Islet precursor cell (in vitro differentiated cells): ENCODE measurements at regions not wholly inside any gene's neighbourhood (a gene's known extent, or its start where the extent isn't known, plus 50 kb on each side); places are given as distances from the start of the nearest gene placed in this dataset.
A peak's percentile ranks its signal among the peaks of the same experiment; 100 is the strongest.

Experiments
- DNase-seq: peaks from one replicate; pipeline ENCODE4 v3.0.0-alpha.2; 2018

DNA sequence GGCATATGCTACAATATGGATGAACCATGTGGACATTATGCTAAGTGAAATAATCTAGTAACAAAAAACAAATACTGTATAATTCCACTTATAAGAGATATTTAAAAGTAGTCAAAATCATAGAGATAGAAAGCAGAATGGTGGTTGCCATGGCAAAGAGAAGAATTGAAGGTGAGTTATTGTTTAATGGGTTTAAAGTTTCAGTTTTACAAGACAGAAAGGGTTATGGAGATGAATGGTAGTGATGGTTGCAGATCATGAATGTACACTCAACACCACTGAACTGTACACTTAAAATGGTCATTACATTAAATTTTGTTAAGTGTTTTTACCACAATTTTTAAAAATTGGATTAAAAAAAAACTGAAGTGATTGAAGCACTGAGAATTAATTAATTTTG lies 298.2 kb upstream of the ZC3H15 start:
- DNase-seq: no peak

DNA sequence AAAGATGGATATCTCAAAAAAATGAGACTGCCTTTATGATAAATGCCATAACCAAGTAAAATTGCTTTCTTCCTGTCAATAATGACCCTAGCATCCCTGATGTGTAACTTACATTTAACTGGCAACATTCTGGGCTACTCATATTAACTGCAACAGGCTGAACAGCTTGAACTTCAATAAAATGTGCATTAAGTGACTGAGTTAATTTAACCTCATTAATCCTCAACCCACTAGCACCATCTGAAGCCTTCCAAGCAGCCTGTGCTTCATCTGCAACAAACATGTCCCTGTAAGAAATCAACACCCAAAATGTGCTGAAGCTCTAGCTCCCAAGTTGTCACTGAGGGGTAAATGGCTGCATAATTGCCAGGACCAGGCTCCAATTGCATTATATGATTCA lies 296.2 kb upstream of the ZC3H15 start:
- DNase-seq: no peak

DNA sequence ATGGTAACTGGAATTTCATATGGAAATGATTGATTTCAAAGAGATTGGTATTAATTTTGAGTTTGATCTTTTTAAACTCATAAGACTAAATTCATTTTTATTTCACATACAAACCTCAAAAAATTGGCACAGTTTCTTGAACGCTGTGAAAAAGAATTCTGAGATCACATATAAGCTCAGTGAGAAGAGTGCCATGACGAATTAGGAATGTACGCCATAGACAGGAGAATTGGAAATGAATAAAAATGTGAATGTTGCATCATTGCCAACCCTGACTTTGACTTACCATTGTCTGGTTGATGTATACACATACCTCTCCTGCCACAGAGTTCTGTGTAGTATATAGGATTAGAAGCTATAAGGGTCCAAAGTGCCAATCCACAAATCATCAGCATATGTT lies 290.4 kb upstream of the ZC3H15 start:
- DNase-seq: no peak

DNA sequence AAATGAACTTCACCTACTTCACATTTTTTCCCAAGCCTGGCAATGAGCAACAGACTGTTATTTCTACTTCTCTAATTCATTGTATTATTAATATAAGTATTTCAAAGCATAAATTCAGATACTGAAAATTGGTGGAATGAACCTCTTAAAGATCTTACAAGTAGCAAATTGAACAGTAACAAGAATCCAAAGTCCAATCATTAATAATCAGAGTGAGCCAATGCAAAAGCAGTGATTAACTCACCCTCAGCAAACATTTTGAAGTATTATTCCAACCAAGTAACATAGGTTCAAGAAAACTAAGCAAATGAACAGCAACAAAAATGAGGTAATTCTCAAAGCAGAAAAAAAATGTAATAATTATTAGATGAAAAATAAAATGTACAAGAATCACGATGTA lies 288.1 kb upstream of the ZC3H15 start:
- DNase-seq: no peak

DNA sequence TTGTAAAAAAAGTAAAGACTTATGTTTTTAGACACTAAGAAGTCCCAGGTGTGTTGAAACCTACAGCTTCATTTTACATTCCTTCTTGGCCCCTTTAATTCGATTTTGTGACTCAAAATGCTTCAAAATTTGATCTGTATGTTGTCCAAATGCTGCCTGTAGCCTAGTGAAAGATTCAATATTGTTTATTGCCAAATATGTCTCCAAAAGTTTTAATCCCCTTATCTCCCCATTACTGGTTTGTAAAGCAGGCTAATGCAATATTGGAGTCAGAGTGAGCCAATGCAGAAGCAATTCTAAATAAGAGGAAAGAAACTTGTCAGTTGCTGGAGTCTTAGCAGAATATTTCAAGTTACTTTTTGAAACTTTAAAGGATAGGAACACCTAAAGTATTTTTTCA lies 287.0 kb upstream of the ZC3H15 start:
- DNase-seq: no peak

DNA sequence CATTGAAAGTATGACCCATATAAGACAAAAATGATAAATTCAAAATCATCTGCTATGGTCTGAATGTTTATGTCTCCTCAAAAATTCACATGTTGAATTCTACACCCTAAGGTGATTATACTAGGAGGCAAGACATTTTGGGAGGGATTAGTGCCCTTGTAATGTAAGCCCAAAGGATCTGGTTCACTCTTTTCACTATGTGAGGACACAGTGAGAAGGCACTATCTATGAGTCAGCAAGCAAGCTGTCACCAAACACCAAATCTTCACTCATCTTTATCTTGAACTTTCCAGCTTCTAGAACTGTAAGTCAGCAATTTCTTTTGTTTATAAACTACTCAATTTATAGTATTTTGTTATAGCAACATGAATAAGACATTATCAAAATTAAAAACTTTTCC lies 284.7 kb upstream of the ZC3H15 start:
- no peak for DNase-seq

DNA sequence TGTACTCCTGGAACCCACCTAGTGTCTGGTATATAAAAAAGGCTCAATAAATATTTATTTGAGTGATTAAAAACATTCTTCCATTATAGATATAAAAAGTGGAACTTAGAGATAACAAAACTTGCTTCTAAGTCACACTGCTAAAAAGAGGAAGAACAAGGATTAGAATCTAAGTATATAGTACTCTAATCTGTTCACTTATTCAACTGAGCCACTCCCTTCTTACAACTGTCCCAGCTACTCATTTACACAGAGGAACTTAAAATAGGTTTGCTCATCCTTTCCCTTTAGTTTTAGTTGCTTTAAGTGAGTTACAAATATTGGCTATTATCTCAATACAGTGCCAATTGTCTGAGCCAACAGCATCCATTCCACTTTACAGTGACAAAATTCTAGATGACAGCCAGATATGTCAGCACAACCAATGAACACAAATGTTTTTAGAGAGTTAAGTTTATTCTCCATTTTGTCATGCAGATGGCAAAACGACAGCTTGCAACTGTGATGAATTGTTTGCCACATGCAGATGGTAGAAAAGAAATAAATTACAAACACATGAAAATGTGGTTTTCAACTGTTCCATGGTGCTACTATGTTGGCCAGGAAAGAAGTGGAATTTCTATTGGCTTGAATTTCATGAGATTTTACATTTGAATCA lies 280.7 kb upstream of the ZC3H15 start:
- DNase-seq: no peak

DNA sequence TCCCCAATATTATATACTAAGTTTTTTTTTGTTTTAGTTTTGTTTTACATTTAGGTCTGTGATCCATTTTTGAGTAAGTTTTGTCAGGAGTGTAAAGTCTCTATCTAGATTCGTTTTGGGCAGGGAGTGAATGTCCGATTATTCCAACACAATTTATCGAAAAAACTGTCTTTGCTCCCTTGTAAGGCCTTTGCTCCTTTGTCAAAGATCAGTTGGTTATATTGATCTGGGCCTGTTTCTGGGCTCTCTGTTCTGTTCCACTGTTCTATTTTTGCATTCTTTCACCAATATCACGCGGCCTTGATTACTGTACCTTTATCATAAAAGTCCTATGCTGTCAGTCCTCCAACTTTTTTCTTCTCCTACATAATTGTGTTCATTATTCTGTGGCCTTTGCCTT lies 276.5 kb upstream of the ZC3H15 start:
- DNase-seq: no peak

DNA sequence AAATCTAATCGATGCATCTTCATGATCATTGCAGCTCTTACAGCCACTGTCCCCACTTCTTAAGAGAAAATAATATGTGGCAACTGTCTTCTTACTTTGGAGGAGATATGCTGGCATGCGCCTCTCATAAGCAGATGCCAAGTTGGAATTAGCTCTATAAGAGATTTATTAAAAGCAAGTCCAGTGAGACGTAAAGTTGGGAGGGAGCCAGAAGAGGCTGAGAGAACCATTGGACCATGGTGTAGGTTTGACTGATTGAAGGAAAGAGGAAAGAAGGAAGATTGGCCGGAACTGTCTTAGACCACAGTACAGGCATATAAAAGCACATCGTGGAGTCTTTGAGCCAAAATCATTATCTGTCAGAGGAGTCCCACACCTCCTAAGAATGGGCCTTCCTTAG lies 265.7 kb upstream of the ZC3H15 start:
- no peak for DNase-seq

DNA sequence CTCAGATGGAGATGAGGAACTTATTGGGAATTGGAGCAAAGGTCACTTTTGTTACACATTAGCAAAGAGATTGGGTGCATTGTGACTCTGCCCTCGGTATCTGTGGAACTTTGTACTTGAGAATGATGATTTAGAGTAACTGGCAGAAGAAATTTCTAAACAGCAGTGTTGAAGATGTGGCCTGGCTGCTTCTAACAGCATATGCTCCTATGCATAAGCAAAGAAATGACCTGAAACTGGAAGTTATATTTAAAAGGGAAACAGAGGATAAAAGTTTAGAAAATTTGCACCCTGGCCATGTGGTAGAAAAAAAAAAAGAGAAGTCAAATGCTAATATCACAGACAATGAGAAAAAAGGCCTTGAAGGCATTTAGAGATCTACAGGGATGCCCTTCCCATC lies 256.8 kb upstream of the ZC3H15 start:
- DNase-seq: no peak

DNA sequence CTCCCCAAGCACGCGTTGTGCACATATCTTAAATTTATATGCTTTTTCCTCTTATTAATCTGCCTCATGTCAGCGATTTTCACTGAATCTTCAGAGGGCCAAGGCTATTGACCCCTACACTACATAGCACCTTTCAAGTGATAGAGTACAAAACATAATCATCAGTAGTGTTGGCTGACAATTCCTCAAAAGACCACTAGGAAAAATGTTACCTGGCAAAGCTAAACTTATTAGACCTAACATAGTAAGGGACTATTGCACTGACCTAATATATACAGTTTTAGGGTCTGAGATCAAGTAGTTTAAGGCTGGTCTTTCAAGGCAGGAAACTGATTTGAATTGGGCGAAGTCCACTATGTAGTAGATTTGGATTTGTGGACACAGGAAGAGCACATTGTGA lies 244.2 kb upstream of the ZC3H15 start:
- DNase-seq: no peak

DNA sequence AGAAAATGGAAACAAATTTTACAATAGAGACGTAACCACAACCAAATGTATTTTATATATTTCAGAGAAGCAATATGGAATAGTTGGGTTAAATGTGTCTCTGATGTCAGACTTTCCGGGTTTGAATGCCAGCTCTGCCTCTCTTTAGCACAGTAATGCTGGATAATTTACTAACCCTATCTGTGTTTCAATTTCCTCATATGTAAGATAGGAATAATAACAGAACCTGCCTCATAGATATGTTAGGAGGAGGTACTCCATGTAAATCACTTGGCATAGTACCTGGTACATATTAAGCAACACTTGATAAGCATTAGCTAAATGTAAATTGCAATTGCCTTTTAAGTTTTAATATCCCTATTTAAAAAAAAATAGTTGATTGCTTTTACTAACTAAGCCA lies 231.3 kb upstream of the ZC3H15 start:
- no peak for DNase-seq

DNA sequence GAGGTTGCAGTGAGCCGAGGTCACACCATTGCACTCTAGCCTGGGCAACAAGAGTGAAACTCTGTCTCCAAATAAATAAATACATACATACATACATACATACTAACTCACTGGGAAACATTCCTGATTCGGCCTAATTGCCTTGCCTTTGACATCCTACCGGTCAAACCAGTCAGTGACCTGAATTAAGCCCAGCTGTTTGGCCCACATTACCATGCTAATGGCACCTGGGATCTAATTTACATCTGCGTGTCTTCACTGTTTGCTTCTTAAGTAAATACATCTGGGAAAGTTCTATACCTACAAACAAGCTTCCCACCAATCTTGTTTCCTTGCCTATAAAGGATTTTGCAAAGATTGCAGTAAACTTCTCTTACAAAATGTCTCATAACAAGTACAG lies 230.2 kb upstream of the ZC3H15 start:
- DNase-seq: peak; percentile 56

DNA sequence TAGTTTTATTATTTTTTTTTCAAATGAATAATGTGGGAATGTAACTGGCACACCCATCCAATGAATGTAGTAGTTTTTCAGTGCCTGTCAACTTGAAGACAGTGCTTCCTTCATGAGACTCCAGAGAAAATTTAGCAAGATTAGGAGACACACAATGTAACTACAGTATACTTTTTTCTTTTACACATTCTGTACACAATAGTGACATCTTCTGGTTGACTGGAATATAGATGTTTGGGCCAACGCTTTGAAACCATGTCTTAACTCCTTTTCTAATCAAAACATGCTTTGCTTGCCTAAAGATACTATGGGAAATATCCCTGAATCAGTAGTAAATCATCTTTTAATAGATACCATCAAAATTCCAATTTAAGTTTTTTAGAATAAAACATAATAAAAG lies 229.5 kb upstream of the ZC3H15 start:
- no peak for DNase-seq

DNA sequence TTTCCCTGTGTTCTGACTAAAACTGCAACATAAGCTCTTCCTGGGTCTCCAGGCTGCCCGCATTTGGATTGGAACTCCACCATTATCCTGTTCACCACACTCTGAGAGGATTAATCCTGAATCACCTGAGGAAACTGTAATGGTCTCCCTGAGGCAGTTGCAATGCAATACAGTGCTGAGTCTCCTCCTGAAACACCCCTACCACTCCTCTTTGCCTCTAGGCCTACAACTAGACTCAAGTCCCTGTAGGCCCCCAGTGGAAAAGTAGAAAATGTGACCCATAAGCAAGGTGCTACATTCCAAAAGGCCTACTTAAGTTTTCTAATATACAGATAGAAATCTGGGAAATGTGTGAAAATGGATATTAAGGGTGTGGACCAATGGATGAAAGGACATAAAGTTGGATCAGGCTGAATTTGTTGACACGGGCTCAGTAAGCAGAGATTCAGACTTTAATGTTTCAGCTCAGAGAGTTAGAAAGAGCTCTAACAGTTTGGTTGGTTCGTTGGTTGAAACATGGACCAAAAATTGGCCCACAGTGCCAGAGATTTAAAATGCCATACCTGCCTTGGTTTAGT lies 222.3 kb upstream of the ZC3H15 start:
- DNase-seq: no peak

DNA sequence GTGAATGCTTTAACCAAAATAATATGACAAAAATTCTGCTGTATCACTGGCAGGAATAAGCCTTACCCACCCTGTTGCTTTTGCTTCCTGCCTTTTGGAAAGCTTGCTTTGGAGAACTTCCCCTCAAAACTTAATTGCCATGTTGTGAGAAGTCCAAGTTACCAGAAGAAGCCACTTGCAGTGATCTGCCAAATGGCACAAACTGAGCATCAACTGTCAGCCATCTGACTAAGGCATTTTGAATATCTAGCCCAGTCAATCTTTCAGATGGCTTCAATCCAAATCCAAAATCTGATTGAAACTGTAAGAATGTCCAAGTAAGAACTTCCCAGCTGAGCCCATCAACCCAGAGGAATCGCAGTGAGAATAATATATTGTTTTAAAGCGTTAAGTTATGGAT lies 216.5 kb upstream of the ZC3H15 start:
- DNase-seq: no peak

DNA sequence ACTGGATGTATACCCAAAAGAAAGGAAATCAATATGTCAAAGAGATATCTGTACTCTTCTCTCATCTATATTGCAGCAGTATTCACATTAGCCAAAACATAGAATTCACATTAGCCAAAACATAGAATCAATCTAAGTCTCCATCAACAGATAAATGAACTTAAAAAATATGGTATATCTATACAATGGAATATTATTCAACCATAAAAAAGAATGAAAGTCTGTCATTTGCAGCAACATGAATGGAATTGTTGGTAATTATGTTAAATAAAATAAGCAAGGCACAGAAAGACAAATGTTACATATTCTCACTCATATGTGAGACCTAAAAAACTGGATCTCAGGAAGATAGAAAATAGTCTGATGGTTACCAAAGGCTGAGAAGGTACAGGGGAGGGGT lies 212.1 kb upstream of the ZC3H15 start:
- no peak for DNase-seq

DNA sequence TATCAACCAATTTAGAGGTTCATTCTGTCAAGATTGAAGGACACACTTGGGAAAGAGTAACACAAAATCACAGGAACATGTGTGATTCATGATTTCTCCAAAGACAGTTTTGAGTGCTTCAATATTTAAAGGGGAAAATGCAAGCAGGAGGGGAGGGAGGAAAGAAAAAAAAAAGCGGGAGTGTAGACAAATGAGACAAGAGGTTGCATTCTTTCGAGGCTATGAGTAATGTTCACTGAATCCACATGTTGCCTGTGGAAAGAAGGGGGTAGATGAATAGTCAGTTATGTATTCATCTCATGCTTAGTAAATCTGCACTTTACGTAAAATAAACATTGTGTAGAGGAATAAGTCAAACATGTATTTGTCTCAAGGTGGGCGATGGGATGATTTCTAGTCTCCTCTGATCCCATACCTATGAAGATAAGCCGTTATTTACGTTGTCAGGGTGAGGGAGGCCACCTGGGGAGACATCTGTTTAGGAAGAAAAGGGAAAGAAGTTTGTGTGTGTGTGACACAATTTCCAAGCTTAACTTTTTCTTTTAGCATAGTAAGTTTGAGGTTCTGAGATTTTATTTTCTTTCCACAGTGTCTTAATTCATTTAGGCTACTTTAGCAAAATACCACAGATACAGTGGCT lies 211.0 kb upstream of the ZC3H15 start:
- DNase-seq: no peak

DNA sequence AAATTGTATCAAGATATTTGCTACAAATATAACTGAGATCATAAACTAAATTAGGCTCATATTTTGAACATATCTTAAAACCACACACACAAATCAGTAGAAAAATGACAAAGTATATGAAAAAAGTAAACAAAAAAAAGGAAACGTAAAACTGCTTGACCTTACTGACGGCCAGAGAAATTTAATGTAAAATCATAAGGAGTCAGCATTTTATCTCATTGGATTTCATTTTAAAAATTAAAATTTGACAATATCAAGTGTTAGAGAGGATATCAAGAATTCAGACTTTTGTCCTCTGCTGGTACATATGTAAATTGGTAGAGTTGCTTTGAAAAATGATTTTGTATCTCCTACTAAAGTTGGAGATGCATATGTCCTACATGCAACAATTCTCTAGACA lies 209.2 kb upstream of the ZC3H15 start:
- no peak for DNase-seq

DNA sequence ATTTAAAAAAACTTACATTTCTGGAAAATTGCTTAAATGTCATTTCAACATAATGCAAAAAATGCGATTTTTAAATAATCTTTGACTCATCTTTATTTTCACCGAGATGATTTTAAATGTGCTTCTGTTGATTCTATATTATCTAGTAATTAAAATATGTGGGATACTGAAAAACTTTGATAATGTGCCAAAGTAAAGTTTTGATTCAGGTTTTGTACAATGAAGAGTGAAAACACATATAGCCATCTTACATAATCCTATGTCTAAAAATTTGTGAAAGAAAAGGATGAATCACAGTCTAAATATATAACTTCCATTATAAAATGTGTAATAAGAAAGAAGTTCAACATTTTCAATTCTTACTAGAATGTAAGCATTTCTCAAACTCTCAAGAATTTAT lies 204.3 kb upstream of the ZC3H15 start:
- DNase-seq: no peak

DNA sequence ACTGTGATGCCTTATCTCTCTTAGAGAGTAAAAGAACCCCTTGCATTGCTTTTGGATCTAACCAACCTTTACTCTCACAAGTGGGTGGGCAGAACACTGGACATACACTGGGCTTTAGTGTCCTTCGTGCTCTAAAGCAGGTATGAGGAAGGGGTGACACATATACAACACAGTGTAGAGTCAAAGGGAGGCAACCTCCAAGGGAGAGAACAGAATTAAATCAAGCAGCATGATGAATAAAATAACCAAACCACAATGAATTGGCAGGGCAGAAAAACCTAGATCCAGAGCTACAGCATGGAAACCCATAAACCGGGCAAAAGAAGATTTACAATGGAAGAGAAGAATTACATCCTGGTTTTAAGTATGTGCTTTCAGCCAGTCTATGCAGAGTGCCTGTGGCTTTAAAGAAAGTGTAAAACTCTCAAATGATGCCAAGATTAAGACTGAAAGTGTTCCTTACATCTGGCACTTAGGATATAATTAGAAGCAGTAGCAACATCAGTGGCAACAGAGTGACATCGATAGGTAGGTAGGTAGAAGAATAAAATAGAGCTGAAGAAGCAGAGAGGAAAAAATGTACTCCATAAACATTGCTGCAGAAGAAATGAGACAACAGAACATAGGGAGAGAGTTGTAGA lies 191.7 kb upstream of the ZC3H15 start:
- DNase-seq: no peak

DNA sequence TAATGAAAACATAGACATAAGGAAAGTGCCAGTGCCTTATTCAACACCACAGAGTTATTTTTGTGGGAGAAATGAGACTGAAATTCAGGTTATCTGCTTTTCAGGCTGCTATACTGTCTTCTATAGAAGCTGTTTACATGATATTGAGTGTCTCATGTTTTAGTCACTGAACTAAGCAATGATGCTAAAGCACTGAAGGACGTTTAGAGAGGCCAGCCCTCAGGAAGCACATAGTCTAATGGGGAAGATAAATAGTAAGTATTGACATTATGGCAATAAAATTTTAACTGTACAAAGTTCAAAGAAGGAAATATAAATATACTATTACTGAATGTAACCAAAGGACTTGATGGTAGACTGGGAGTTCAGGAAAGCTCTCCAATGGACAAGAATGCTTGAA lies 186.4 kb upstream of the ZC3H15 start:
- DNase-seq: no peak

DNA sequence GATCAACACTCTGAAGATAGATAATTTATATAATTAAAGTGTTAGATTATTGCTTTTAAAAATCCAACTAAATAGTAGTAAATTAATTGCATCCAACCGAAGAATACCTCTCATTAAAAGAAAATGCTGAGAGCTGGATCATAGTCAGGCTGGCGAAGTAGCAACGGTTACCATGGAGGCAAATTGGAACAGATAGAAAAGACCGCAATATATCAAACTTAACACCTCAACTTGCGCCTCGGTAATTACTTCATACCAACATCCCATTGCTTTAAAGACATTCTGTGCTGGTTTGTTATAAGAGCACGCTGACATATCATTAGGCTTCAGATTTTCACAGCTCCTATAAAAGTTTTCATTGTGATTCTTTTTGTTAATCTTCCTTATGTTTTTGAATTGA lies 183.8 kb upstream of the ZC3H15 start:
- DNase-seq: no peak

DNA sequence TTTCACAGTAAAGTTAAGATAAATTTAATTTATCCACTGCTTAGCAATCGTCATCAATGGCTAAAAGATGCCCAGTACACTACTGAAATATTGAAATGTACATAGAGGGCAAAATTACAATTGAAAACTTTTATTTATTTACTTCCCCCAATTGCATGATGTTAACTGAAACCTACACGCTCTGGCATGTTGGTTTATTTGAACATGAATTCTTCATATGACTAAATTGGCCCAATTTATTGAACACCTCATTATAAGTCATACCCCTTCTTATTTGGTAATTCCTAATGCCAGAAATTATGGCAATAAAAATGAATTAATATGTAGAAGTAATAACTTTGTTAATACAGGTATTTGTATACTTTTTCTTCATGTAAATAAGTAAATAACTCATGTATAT lies 183.0 kb upstream of the ZC3H15 start:
- no peak for DNase-seq

DNA sequence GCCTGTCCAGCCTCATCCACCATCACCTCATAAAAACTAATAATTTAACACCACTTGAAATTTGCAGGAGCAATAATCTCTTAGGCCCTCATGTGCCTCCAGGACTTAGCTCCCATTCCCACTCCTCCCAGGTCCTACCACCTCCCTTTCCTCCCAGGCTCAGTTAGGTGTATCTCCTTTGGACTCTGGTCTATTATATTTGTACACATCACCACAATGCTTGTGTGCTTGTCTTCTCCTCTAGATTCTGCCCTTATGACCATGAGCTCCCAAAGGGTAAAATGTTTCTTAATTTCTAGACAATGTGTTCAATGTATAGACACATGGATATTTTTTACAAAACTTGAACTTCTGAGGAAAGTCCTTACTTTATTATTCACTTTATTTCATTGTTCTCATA lies 182.0 kb upstream of the ZC3H15 start:
- no peak for DNase-seq
